Glutamatergic neuron (in vitro differentiated cells): ENCODE measurements at regions not wholly inside any gene's neighbourhood (a gene's known extent, or its start where the extent isn't known, plus 50 kb on each side); places are given as distances from the start of the nearest gene placed in this dataset.

Source experiments
- DNase-seq: peaks from one replicate; pipeline ENCODE4 v3.0.0; 2022
- H3K27ac Mint-ChIP-seq: one replicate; pipeline ENCODE4 v1.8.0; 2020; ENCODE audit warnings: mild to moderate bottlenecking, mixed read lengths, inconsistent platforms; ENCODE audit not compliant: unreplicated experiment
- H3K27me3 Mint-ChIP-seq: one replicate; pipeline ENCODE4 v1.8.0; 2020; ENCODE audit warnings: mild to moderate bottlenecking, moderate library complexity, mixed read lengths, inconsistent platforms; ENCODE audit not compliant: unreplicated experiment
- H3K36me3 Mint-ChIP-seq: one replicate; pipeline ENCODE4 v1.8.0; 2020; ENCODE audit warnings: mild to moderate bottlenecking, mixed read lengths, inconsistent platforms; ENCODE audit not compliant: unreplicated experiment
- H3K4me1 Mint-ChIP-seq: one replicate; pipeline ENCODE4 v1.8.0; 2020; ENCODE audit warnings: mild to moderate bottlenecking, low read depth, mixed read lengths, inconsistent platforms; ENCODE audit not compliant: unreplicated experiment
- H3K4me3 Mint-ChIP-seq: one replicate; pipeline ENCODE4 v1.8.0; 2020; ENCODE audit warnings: mild to moderate bottlenecking, mixed read lengths, inconsistent platforms; ENCODE audit not compliant: unreplicated experiment
- H3K9me3 Mint-ChIP-seq: one replicate; pipeline ENCODE4 v1.8.0; 2020; ENCODE audit warnings: mild to moderate bottlenecking, moderate library complexity, mixed read lengths, inconsistent platforms; ENCODE audit not compliant: unreplicated experiment
- TF ChIP-seq, protein P1 (sequence below): fragments of 200-600 bp; sonication (generic); IDR thresholded peaks from one replicate; pipeline ENCODE4 v1.5.0; 2021; ENCODE audit not compliant: partially characterized antibody, unreplicated experiment

DNA sequence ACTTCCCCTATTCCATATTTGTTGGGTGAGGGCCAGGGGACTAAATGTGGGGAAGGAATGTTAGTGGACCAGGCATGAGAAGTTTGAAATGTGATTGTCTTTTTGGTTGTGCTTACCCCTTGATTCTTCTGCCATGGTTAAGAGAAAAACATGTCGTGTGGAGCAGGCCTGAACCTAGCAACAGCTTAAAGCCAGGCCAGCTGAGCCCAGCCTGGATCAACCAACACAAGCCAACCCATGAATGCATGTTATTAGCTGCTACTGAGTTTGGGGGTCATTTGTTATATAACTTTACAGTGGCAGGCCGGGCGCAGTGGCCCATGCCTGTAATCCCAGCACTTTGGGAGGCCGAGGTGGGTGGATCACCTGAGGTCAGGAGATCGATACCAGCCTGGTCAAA lies 52.4 kb upstream of the TRIO start:
- Mint-ChIP-seq H3K9me3 (no peaks in the 10 kb centered on the region), H3K4me1 (no peaks in the 10 kb centered on the region), H3K27me3 (peaks cover 4% of the 10 kb centered on the region), H3K36me3 (no peaks in the 10 kb centered on the region), H3K27ac (no peak overlapping the region), H3K4me3 (no peak overlapping the region)
- DNase-seq, result no peak
- TF ChIP-seq, protein P1, sequence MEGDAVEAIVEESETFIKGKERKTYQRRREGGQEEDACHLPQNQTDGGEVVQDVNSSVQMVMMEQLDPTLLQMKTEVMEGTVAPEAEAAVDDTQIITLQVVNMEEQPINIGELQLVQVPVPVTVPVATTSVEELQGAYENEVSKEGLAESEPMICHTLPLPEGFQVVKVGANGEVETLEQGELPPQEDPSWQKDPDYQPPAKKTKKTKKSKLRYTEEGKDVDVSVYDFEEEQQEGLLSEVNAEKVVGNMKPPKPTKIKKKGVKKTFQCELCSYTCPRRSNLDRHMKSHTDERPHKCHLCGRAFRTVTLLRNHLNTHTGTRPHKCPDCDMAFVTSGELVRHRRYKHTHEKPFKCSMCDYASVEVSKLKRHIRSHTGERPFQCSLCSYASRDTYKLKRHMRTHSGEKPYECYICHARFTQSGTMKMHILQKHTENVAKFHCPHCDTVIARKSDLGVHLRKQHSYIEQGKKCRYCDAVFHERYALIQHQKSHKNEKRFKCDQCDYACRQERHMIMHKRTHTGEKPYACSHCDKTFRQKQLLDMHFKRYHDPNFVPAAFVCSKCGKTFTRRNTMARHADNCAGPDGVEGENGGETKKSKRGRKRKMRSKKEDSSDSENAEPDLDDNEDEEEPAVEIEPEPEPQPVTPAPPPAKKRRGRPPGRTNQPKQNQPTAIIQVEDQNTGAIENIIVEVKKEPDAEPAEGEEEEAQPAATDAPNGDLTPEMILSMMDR, result no peak

DNA sequence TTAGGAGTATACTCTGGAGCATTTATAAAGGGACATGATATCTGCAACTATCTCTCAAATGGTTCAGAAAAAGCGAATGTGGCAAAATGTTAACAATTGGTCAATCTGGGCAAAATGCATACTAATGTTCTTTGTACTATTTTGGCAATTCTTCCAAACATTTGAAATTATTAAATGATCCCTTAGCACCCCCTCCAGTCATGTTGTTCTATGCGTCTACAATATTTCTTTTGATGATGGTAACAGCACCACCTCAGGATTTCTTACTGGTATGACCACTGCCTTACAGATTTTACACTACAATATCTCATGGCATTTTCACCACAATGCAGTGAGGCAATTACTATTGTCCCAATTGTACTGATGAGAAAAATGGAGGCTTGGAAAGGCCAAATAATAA lies 52.9 kb upstream of the TRIO start:
- Mint-ChIP-seq H3K4me3 (no peak overlapping the region), H3K9me3 (no peaks in the 10 kb centered on the region), H3K36me3 (no peaks in the 10 kb centered on the region), H3K27me3 (peaks cover 4% of the 10 kb centered on the region), H3K27ac (no peak overlapping the region), H3K4me1 (no peaks in the 10 kb centered on the region)
- DNase-seq, result no peak
- TF ChIP-seq, protein P1, result no peak

DNA sequence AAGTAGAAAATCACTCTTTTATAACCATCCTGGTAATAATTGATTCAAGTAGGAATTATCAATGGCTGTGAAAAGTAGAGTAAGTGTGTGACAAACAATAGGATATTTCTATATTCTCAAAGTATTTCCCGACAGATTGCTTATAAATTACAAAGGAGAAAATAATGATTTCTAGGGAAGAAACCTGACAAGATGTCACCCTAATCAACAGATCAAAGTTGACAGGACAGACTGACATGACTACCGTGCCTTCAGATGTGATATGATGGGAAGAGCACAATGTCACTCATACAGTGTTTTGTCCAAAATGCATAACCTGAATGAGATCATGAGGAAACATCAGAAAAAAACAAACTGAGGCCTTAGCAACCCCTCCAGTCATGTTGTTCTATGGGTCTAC lies 53.9 kb upstream of the TRIO start:
- Mint-ChIP-seq H3K36me3 (no peaks in the 10 kb centered on the region), H3K27me3 (peaks cover 4% of the 10 kb centered on the region), H3K4me1 (peaks cover 2% of the 10 kb centered on the region), H3K27ac (no peak overlapping the region), H3K9me3 (no peaks in the 10 kb centered on the region), H3K4me3 (no peak overlapping the region)
- no peak for DNase-seq
- TF ChIP-seq, protein P1, result no peak

DNA sequence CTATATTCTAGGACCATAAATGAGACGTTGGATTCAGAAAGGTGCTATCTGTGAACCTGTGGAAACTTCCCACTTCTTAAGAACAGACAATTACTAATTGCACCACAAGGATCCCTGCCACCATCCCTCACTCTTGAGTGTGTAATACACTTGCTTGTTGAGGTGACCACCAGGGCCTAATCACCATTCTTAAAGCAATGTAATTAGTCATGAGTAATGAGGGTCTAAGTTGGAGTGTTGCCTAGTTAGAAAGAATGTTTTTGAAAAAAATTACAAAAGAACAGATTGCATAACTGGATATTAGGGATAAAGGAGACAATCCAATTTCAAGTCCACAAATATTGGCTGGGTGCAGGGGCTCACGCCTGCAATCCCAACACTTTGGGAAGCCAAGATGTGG lies 56.9 kb upstream of the TRIO start:
- H3K9me3 Mint-ChIP-seq, result no peaks in the 10 kb centered on the region
- no peak overlapping the region for H3K27ac Mint-ChIP-seq
- no peak overlapping the region for H3K4me3 Mint-ChIP-seq
- DNase-seq, result no peak
- TF ChIP-seq, protein P1, result no peak
- H3K36me3 Mint-ChIP-seq, result no peaks in the 10 kb centered on the region
- H3K4me1 Mint-ChIP-seq, result peaks cover 2% of the 10 kb centered on the region
- H3K27me3 Mint-ChIP-seq, result peaks cover 4% of the 10 kb centered on the region

DNA sequence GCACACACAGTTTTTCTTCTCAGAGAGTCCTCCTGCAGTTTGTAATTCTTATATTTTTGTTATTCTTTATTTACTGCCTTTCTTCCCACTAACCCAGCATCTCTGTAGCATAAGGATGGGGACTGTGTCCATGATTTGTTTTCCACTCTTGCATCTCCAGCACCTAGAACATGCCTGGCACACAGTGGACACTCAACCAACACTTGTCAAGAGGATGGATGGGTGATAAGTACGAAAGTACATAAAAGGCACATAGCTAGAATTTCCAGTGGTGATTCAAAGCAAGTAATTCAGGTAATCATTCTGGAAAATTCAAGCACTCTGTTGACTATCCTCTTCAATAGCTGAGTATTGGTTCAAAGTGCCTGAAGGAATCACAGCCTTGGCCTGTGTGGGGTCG lies 60.2 kb upstream of the TRIO start:
- Mint-ChIP-seq H3K4me3 (no peak overlapping the region), H3K36me3 (no peaks in the 10 kb centered on the region), H3K9me3 (no peaks in the 10 kb centered on the region), H3K27me3 (no peaks in the 10 kb centered on the region), H3K27ac (no peak overlapping the region), H3K4me1 (peaks cover 2% of the 10 kb centered on the region)
- DNase-seq, result no peak
- TF ChIP-seq, protein P1, result no peak
